ENCODE measurements at regions not wholly inside any gene's neighbourhood (a gene's known extent, or its start where the extent isn't known, plus 50 kb on each side); places are given as distances from the start of the nearest gene placed in this dataset.

- no peak for DNase-seq
Measured at GRCh38 chr11:129691142-129691541, 124.5 kb upstream of the TMEM45B start.

GRCh38 chr11:129694538-129694937 lies 121.1 kb upstream of the TMEM45B start:
- no peak overlapping the region for H3K9ac ChIP-seq (ENCODE audit: low read depth in 2 of 2, low read length in 2 of 2)
- no peaks in the 10 kb centered on the region for H3K27me3 ChIP-seq
- H3K36me3 ChIP-seq, result no peaks in the 10 kb centered on the region
- H3K27ac ChIP-seq, result no peak overlapping the region
- H3K9me3 ChIP-seq, result no peaks in the 10 kb centered on the region
- H3K4me1 ChIP-seq, result no peaks in the 10 kb centered on the region
- TF ChIP-seq CTCF (IDR thresholded peaks at IDR 0.05), result no peak
- DNase-seq, result peak; percentile 38
- intact Hi-C loops (cut with DNase I), result no loop called here
- no peak overlapping the region for H3K4me3 ChIP-seq

More at GRCh38 chr11:129691142-129691541, 124.5 kb upstream of the TMEM45B start:
- no peaks in the 10 kb centered on the region for H3K36me3 ChIP-seq
- no peak overlapping the region for H3K27ac ChIP-seq
- intact Hi-C loops (cut with DNase I), result no loop called here
- no peaks in the 10 kb centered on the region for H3K9me3 ChIP-seq
- H3K9ac ChIP-seq (ENCODE audit: low read depth in 2 of 2, low read length in 2 of 2), result no peak overlapping the region
- TF ChIP-seq CTCF (IDR thresholded peaks at IDR 0.05), result no peak
- no peak overlapping the region for H3K4me3 ChIP-seq
- H3K4me1 ChIP-seq, result no peaks in the 10 kb centered on the region
- H3K27me3 ChIP-seq, result no peaks in the 10 kb centered on the region

- no peak for DNase-seq
- H3K27me3 ChIP-seq, result no peaks in the 10 kb centered on the region
- no peak for TF ChIP-seq CTCF (IDR thresholded peaks at IDR 0.05)
- no peak overlapping the region for H3K9ac ChIP-seq (ENCODE audit: low read depth in 2 of 2, low read length in 2 of 2)
- no peak overlapping the region for H3K4me3 ChIP-seq
- no peaks in the 10 kb centered on the region for H3K9me3 ChIP-seq
- intact Hi-C loops (cut with DNase I), result loop anchor here (5.0 kb wide), 1 partner anchor 333 kb away; no protein-coding TSS in a partner anchor
- no peaks in the 10 kb centered on the region for H3K36me3 ChIP-seq
- H3K27ac ChIP-seq, result no peak overlapping the region
- H3K4me1 ChIP-seq, result no peaks in the 10 kb centered on the region
Measured at GRCh38 chr11:129694966-129695365, 120.7 kb upstream of the TMEM45B start.

- H3K27ac ChIP-seq, result no peak overlapping the region
- H3K9ac ChIP-seq (ENCODE audit: low read depth in 2 of 2, low read length in 2 of 2), result no peak overlapping the region
- no peaks in the 10 kb centered on the region for H3K9me3 ChIP-seq
- H3K4me3 ChIP-seq, result peak overlapping the region; percentile 37
- intact Hi-C loops (cut with DNase I), result loop anchor here (2.0 to 5.0 kb wide), 2 partner anchors 55 to 333 kb away; no protein-coding TSS in a partner anchor
- peak; percentile 83 for DNase-seq
- no peaks in the 10 kb centered on the region for H3K27me3 ChIP-seq
- H3K4me1 ChIP-seq, result no peaks in the 10 kb centered on the region
- TF ChIP-seq CTCF (IDR thresholded peaks at IDR 0.05), result peak; percentile 81
- H3K36me3 ChIP-seq, result no peaks in the 10 kb centered on the region
Measured at GRCh38 chr11:129695571-129696308, 119.9 kb upstream of the TMEM45B start.

GRCh38 chr11:129696309-129696989 lies 119.2 kb upstream of the TMEM45B start:
- intact Hi-C loops (cut with DNase I), result loop anchor here (2.0 to 5.0 kb wide), 2 partner anchors 54 to 334 kb away; no protein-coding TSS in a partner anchor
- no peaks in the 10 kb centered on the region for H3K4me1 ChIP-seq
- no peak for TF ChIP-seq CTCF (IDR thresholded peaks at IDR 0.05)
- H3K27me3 ChIP-seq, result no peaks in the 10 kb centered on the region
- no peaks in the 10 kb centered on the region for H3K9me3 ChIP-seq
- no peak for DNase-seq
- no peak overlapping the region for H3K4me3 ChIP-seq
- no peak overlapping the region for H3K9ac ChIP-seq (ENCODE audit: low read depth in 2 of 2, low read length in 2 of 2)
- H3K27ac ChIP-seq, result no peak overlapping the region
- no peaks in the 10 kb centered on the region for H3K36me3 ChIP-seq

All from colonic mucosa (tissue), 4 donors.